ENCODE measurements at regions not wholly inside any gene's neighbourhood (a gene's known extent, or its start where the extent isn't known, plus 50 kb on each side); places are given as distances from the start of the nearest gene placed in this dataset.

GRCh38 chr4:3655485-3655884 is 110.7 kb upstream of the ADRA2C start:
- no peak for TF ChIP-seq CREB5 (CRISPR knock-in tag; IDR thresholded peaks at IDR 0.05; ENCODE audit: low read depth)
- no peak for TF ChIP-seq ZNF70 (CRISPR knock-in tag; IDR thresholded peaks at IDR 0.05)
- no peak for TF ChIP-seq PATZ1 (CRISPR knock-in tag; IDR thresholded peaks at IDR 0.05; ENCODE audit: borderline replicate concordance)
- TF ChIP-seq ARNTL (CRISPR knock-in tag; IDR thresholded peaks at IDR 0.05; ENCODE audit: borderline replicate concordance, low read depth): no peak
- TF ChIP-seq BACH2 (CRISPR knock-in tag; IDR thresholded peaks at IDR 0.05; ENCODE audit: borderline replicate concordance): no peak
